ENCODE measurements at regions not wholly inside any gene's neighbourhood (a gene's known extent, or its start where the extent isn't known, plus 50 kb on each side); places are given as distances from the start of the nearest gene placed in this dataset.

DNA sequence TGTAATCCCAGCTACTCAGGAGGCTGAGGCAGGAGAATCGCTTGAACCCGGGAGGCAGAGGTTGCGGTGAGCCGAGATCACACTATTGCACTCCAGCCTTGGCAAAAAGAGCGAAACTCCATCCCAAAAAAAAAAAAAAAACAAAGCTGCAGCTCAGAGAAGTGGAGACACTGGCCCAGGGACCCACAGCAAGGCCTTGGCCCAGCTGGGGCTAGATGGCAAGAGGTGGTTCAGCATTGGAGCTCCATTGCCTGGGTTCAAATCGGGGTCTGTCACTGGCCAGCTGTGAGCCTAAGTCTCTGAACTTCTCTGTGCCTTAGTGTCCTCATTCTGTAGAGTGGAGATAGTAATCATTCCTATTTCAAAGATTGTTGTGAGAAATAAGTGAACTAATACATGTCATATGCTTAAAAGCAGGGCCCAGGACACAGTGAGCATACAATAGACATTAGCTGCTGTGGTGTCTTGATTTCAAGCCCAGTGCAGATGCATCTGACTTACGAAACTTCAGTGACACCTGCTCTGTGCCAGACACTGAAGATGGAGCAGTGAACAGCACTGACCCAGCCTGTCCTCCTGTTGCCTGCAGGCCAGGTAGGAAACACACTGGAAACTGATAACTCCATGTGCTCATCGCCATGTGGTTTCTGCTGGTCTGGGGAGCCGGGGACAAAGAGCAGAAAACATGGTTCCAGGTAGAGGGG lies 127.7 kb downstream of the C9orf50 start:
- H3K27me3 Mint-ChIP-seq (ENCODE audit: low read depth in 2 of 2): peaks cover 0 to 5% of the 10 kb centered on the region in 2 donors
- H3K36me3 Mint-ChIP-seq: no peaks in the 10 kb centered on the region
- intact Hi-C loops (cut with micrococcal nuclease): loop anchor here (10.0 kb wide), 1 partner anchor 62 kb away; no protein-coding TSS in a partner anchor
- TF ChIP-seq, protein P1, sequence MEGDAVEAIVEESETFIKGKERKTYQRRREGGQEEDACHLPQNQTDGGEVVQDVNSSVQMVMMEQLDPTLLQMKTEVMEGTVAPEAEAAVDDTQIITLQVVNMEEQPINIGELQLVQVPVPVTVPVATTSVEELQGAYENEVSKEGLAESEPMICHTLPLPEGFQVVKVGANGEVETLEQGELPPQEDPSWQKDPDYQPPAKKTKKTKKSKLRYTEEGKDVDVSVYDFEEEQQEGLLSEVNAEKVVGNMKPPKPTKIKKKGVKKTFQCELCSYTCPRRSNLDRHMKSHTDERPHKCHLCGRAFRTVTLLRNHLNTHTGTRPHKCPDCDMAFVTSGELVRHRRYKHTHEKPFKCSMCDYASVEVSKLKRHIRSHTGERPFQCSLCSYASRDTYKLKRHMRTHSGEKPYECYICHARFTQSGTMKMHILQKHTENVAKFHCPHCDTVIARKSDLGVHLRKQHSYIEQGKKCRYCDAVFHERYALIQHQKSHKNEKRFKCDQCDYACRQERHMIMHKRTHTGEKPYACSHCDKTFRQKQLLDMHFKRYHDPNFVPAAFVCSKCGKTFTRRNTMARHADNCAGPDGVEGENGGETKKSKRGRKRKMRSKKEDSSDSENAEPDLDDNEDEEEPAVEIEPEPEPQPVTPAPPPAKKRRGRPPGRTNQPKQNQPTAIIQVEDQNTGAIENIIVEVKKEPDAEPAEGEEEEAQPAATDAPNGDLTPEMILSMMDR (IDR thresholded peaks at IDR 0.05): no peak
- Histone ChIP-seq H3K27me3 (ENCODE audit: control insufficient read depth, insufficient read depth, low read length) (no peaks in the 10 kb centered on the region), H3K27ac (ENCODE audit: low read length) (no peak overlapping the region), H3K9me3 (ENCODE audit: control insufficient read depth, insufficient read depth, low read length) (no peaks in the 10 kb centered on the region), H3K4me3 (ENCODE audit: low read length) (no peak overlapping the region), H3K36me3 (ENCODE audit: control insufficient read depth, insufficient read depth, low read length) (no peaks in the 10 kb centered on the region), H3K4me1 (ENCODE audit: control insufficient read depth, insufficient read depth, low read length) (peaks cover 56% of the 10 kb centered on the region)
- 95% methylated on average over 7 of the region's 9 CpGs for WGBS (ENCODE audit: insufficient coverage)
- no peak overlapping the region for H3K27ac Mint-ChIP-seq
- ATAC-seq (no peak), DNase-seq (no peak)
- peak overlapping the region; percentile 33 for H3K4me3 Mint-ChIP-seq
- H3K9me3 Mint-ChIP-seq: no peaks in the 10 kb centered on the region
- H3K4me1 Mint-ChIP-seq: peaks cover 20 to 53% of the 10 kb centered on the region in 2 donors

DNA sequence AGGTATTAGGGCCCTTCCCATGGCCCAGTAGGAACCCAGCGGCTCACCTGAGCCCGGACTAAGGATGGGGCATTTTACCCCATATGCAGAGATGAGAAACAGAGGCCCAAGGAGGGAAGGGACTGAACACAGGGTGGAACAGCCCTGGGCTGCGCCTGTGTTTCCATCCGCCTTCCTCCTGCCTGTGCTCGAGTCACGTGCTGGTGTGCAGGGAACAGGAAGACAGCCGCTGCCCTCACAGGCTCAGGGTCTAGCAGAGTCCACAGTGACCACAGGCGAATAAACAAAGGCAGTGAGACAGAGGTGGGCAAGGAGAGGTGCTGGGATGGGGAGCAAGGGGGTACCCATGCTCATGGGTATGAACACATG lies 129.4 kb downstream of the C9orf50 start:
- H3K4me1 ChIP-seq (ENCODE audit: control insufficient read depth, insufficient read depth, low read length): peaks cover 57% of the 10 kb centered on the region
- ATAC-seq (no peak), DNase-seq (no peak)
- H3K27me3 ChIP-seq (ENCODE audit: control insufficient read depth, insufficient read depth, low read length): no peaks in the 10 kb centered on the region
- no peak overlapping the region for H3K4me3 Mint-ChIP-seq
- no peaks in the 10 kb centered on the region for H3K9me3 Mint-ChIP-seq
- H3K27ac ChIP-seq (ENCODE audit: low read length): no peak overlapping the region
- no peaks in the 10 kb centered on the region for H3K9me3 ChIP-seq (ENCODE audit: control insufficient read depth, insufficient read depth, low read length)
- TF ChIP-seq, protein P1 (IDR thresholded peaks at IDR 0.05): no peak
- H3K4me1 Mint-ChIP-seq: peaks cover 20 to 46% of the 10 kb centered on the region in 2 donors
- H3K36me3 Mint-ChIP-seq: no peaks in the 10 kb centered on the region
- H3K27me3 Mint-ChIP-seq (ENCODE audit: low read depth in 2 of 2): peaks cover 0 to 5% of the 10 kb centered on the region in 2 donors
- H3K4me3 ChIP-seq (ENCODE audit: low read length): no peak overlapping the region
- WGBS (ENCODE audit: insufficient coverage): 64% methylated on average over 8 of the region's 8 CpGs
- no peaks in the 10 kb centered on the region for H3K36me3 ChIP-seq (ENCODE audit: control insufficient read depth, insufficient read depth, low read length)
- peak overlapping the region in 1 of 2 donors; percentile 92 for H3K27ac Mint-ChIP-seq
- intact Hi-C loops (cut with micrococcal nuclease): loop anchor here (10.0 kb wide), 1 partner anchor 63 kb away; no protein-coding TSS in a partner anchor

DNA sequence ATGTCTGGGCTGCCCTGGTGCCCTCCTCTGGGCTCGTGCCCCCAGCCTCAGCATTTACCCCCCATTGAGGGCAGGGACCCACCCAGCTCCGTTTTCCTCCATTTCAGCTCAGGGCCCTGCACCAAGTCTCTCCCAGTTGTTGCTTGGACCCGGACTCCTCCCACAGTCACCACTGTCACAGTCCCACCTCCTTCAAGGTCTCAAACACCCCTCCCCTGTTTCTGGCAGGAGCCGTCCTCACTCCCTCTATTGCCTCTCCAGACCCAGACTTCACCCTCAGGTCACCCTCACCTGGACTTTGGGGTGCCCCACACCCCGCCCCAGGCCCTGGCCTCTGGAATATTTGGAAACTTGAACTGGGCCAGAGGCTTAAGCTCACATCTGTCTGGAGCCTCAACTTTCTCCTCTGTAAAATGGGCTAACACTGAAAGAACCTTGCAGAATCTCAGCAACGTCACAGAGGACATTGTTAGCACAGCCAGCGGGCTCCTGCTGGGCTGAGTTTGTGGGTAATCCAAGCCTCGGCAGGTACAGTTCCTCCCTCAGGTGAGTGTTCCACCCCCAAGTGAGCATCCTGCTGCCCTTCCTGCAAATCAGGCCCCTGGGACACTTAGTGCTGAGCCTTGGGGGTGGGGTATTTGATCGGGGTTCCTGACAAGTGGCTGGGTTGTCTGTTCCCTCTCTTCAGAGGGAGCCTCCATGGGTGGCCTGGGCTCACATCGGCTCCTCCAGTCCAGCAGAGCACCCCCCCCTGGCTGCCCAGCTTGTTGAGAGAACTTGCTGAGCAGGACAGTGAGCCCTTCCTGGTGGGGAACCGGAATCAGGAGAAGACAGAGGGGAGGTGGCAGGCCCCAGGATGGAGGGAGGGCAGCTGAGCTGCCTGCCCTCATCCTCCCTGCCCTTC lies 130.1 kb downstream of the C9orf50 start:
- Histone ChIP-seq H3K36me3 (ENCODE audit: control insufficient read depth, insufficient read depth, low read length) (no peaks in the 10 kb centered on the region), H3K4me1 (ENCODE audit: control insufficient read depth, insufficient read depth, low read length) (peaks cover 50% of the 10 kb centered on the region), H3K27ac (ENCODE audit: low read length) (no peak overlapping the region), H3K9me3 (ENCODE audit: control insufficient read depth, insufficient read depth, low read length) (no peaks in the 10 kb centered on the region), H3K27me3 (ENCODE audit: control insufficient read depth, insufficient read depth, low read length) (no peaks in the 10 kb centered on the region), H3K4me3 (ENCODE audit: low read length) (no peak overlapping the region)
- ATAC-seq (no peak), DNase-seq (no peak)
- 83% methylated on average over 11 of the region's 11 CpGs for WGBS (ENCODE audit: insufficient coverage)
- Mint-ChIP-seq H3K4me3 (peak overlapping the region; percentile 61), H3K27ac (peak overlapping the region; percentile 47 to 92), H3K4me1 (peaks cover 20 to 43% of the 10 kb centered on the region in 2 donors), H3K9me3 (no peaks in the 10 kb centered on the region), H3K36me3 (no peaks in the 10 kb centered on the region), H3K27me3 (ENCODE audit: low read depth in 2 of 2) (peaks cover 0 to 5% of the 10 kb centered on the region in 2 donors)
- TF ChIP-seq, protein P1 (IDR thresholded peaks at IDR 0.05): no peak
- intact Hi-C loops (cut with micrococcal nuclease): loop anchor here (10.0 kb wide), 1 partner anchor 64 kb away; no protein-coding TSS in a partner anchor

All from natural killer cell (primary cell).